IPS-NIHi11 (cell line): ENCODE measurements at regions not wholly inside any gene's neighbourhood (a gene's known extent, or its start where the extent isn't known, plus 50 kb on each side); places are given as distances from the start of the nearest gene placed in this dataset.

Experiments used
- DNase-seq: peaks from one replicate; pipeline ENCODE4 v3.0.0; 2012; ENCODE audit warnings: mixed read lengths, low spot score

- no peak for DNase-seq
Observed at GRCh38 chrX:6472652-6473342, 62.1 kb downstream of the VCX3A start.

GRCh38 chrX:6468706-6469105 lies 66.2 kb downstream of the VCX3A start:
- no peak for DNase-seq

- DNase-seq, result no peak
Observed at GRCh38 chrX:6465756-6466155, 69.2 kb downstream of the VCX3A start.

- DNase-seq, result no peak
Observed at GRCh38 chrX:6464726-6465125, 70.2 kb downstream of the VCX3A start.

GRCh38 chrX:6460893-6461490 lies 73.9 kb downstream of the VCX3A start:
- DNase-seq, result no peak

GRCh38 chrX:6456196-6456595 lies 78.7 kb downstream of the VCX3A start:
- DNase-seq, result no peak

- DNase-seq, result no peak
Observed at GRCh38 chrX:6449946-6450345, 85.0 kb downstream of the VCX3A start.

GRCh38 chrX:6448003-6448402 lies 86.9 kb downstream of the VCX3A start:
- DNase-seq, result no peak

GRCh38 chrX:6446582-6446981 lies 88.3 kb downstream of the VCX3A start:
- DNase-seq, result no peak

- no peak for DNase-seq
Observed at GRCh38 chrX:6440648-6441047, 94.3 kb downstream of the VCX3A start.

GRCh38 chrX:6432226-6432625 lies 102.7 kb downstream of the VCX3A start:
- no peak for DNase-seq

- no peak for DNase-seq
Observed at GRCh38 chrX:6407542-6407941, 127.4 kb downstream of the VCX3A start.

- DNase-seq, result no peak
Observed at GRCh38 chrX:6386837-6387236, 148.1 kb downstream of the VCX3A start.

- no peak for DNase-seq
Observed at GRCh38 chrX:6384921-6385320, 150.0 kb downstream of the VCX3A start.

GRCh38 chrX:6384371-6384770 lies 150.5 kb downstream of the VCX3A start:
- no peak for DNase-seq

GRCh38 chrX:6383917-6384316 lies 151.0 kb downstream of the VCX3A start:
- DNase-seq, result no peak

GRCh38 chrX:6383488-6383887 lies 151.4 kb downstream of the VCX3A start:
- DNase-seq, result no peak

- no peak for DNase-seq
Observed at GRCh38 chrX:6382284-6382683, 152.6 kb downstream of the VCX3A start.

GRCh38 chrX:6377103-6377764 lies 148.6 kb upstream of the NLGN4X start:
- DNase-seq, result no peak

GRCh38 chrX:6374556-6374955 lies 145.9 kb upstream of the NLGN4X start:
- no peak for DNase-seq

- no peak for DNase-seq
Observed at GRCh38 chrX:6372981-6373380, 144.3 kb upstream of the NLGN4X start.

GRCh38 chrX:6371353-6371752 lies 142.7 kb upstream of the NLGN4X start:
- DNase-seq, result no peak

- DNase-seq, result peak; percentile 7
Observed at GRCh38 chrX:6363188-6363587, 134.5 kb upstream of the NLGN4X start.

- DNase-seq, result no peak
Observed at GRCh38 chrX:6325437-6325836, 96.8 kb upstream of the NLGN4X start.
